SK-N-SH treated with all-trans-retinoic acid at 6 μM for 48 hours (cell line): ENCODE measurements at regions not wholly inside any gene's neighbourhood (a gene's known extent, or its start where the extent isn't known, plus 50 kb on each side); places are given as distances from the start of the nearest gene placed in this dataset.

ENCODE experiments used
- BACH2 ChIP-seq: fragments of 250-450 bp; sonication (Bioruptor Pico); IDR thresholded peaks from 2 replicates; pipeline ENCODE4 v1.9.0; 2021; ENCODE audit warnings: mild to moderate bottlenecking, borderline replicate concordance
- CSDC2 ChIP-seq: fragments of 250-450 bp; sonication (Bioruptor Pico); IDR thresholded peaks from 2 replicates; pipeline ENCODE4 v1.5.0; 2020; ENCODE audit warnings: mild to moderate bottlenecking, moderate library complexity
- GLIS3 ChIP-seq: fragments of 250-450 bp; sonication (Bioruptor Pico); IDR thresholded peaks from 2 replicates; pipeline ENCODE4 v1.5.0; 2020; ENCODE audit warnings: mild to moderate bottlenecking, moderate library complexity
- ISL1 ChIP-seq: fragments of 250-450 bp; sonication (Bioruptor Pico); IDR thresholded peaks from 2 replicates; pipeline ENCODE4 v2.1.2; 2022; ENCODE audit warnings: mild to moderate bottlenecking, moderate library complexity
- PATZ1 ChIP-seq: fragments of 250-450 bp; sonication (Bioruptor Pico); IDR thresholded peaks from 2 replicates; pipeline ENCODE4 v1.8.0; 2020; ENCODE audit warnings: mild to moderate bottlenecking, moderate library complexity, borderline replicate concordance
- PPARA ChIP-seq: fragments of 250-450 bp; sonication (Bioruptor Pico); IDR thresholded peaks from 2 replicates; pipeline ENCODE4 v1.5.0; 2020; ENCODE audit warnings: mild to moderate bottlenecking, borderline replicate concordance
- RARB ChIP-seq: fragments of 250-450 bp; sonication (Bioruptor Pico); IDR thresholded peaks from 2 replicates; pipeline ENCODE4 v1.8.0; 2021; ENCODE audit warnings: mild to moderate bottlenecking, moderate library complexity
- ZFP3 ChIP-seq: fragments of 250-450 bp; sonication (Bioruptor Pico); IDR thresholded peaks from 2 replicates; pipeline ENCODE4 v1.5.0; 2020; ENCODE audit warnings: mild to moderate bottlenecking, moderate library complexity
- ZFP30 ChIP-seq: fragments of 450-650 bp; formaldehyde crosslinking; IDR thresholded peaks from 2 replicates; pipeline ENCODE4 v1.5.0; 2022; ENCODE audit warnings: mild to moderate bottlenecking, moderate library complexity
- ZNF8 ChIP-seq: fragments of 450-650 bp; formaldehyde crosslinking; IDR thresholded peaks from 2 replicates; pipeline ENCODE4 v1.5.0; 2020; ENCODE audit warnings: mild to moderate bottlenecking, moderate library complexity
- TF ChIP-seq, protein P1 (sequence below): fragments of 250-450 bp; sonication (Bioruptor Pico); IDR thresholded peaks from 2 replicates; pipeline ENCODE4 v1.8.0; 2021; ENCODE audit warnings: low read depth, mild to moderate bottlenecking, moderate library complexity, borderline replicate concordance

DNA sequence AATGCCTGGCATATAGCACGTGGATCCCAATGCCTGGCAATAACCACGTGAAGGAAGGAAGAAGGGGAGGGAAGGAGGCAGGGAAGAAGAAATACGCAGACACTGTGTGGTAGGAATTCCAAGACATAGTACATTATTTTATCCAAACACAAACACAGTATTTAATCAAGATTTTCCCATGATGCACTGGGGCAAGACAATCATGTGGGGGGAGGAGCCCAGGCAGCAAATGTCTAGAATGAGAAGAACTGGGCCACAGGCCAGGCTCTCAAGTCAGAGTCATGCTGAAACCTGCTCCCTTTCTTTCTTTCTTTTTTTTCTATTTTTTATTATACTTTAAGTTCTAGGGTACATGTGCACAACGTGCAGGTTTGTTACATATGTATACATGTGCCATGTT lies 717.9 kb downstream of the UQCRFS1 start:
- TF ChIP-seq CSDC2 (CRISPR knock-in tag) (no peak), PATZ1 (CRISPR knock-in tag) (no peak), ZFP3 (CRISPR knock-in tag) (no peak), ZFP30 (CRISPR knock-in tag) (no peak), GLIS3 (CRISPR knock-in tag) (no peak), ISL1 (no peak), PPARA (CRISPR knock-in tag) (no peak), ZNF8 (no peak), BACH2 (CRISPR knock-in tag) (no peak), RARB (CRISPR knock-in tag) (no peak)
- TF ChIP-seq, protein P1, sequence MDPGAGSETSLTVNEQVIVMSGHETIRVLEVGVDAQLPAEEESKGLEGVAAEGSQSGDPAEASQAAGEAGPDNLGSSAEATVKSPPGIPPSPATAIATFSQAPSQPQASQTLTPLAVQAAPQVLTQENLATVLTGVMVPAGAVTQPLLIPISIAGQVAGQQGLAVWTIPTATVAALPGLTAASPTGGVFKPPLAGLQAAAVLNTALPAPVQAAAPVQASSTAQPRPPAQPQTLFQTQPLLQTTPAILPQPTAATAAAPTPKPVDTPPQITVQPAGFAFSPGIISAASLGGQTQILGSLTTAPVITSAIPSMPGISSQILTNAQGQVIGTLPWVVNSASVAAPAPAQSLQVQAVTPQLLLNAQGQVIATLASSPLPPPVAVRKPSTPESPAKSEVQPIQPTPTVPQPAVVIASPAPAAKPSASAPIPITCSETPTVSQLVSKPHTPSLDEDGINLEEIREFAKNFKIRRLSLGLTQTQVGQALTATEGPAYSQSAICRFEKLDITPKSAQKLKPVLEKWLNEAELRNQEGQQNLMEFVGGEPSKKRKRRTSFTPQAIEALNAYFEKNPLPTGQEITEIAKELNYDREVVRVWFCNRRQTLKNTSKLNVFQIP (CRISPR knock-in tag) = no peak
